H1 (cell line): ENCODE measurements at regions not wholly inside any gene's neighbourhood (a gene's known extent, or its start where the extent isn't known, plus 50 kb on each side); places are given as distances from the start of the nearest gene placed in this dataset.

ENCODE experiments used
- CTCF ChIA-PET: fragments of 300-600 bp; sonication (Branson Sonifier 250); formaldehyde crosslinking; loops from one replicate; lab custom pipeline; 2021; ENCODE audit not compliant: partially characterized antibody; lab: Charles Lee
- POLR2A ChIA-PET: fragments of 300-600 bp; sonication (Branson Sonifier 250); formaldehyde crosslinking; loops from one replicate; lab custom pipeline; 2021; ENCODE audit warnings: inconsistent platforms; ENCODE audit not compliant: partially characterized antibody; lab: Charles Lee
- DNase-seq, 2 experiments: peaks; one replicate each; pipeline versions ENCODE4 v3.0.0 to v3.0.0-alpha.2; 2010 to 2022; ENCODE audit warnings: low spot score in 2 of 2, low read depth in 1 of 2, mixed read lengths in 1 of 2
- FAIRE-seq: peaks from 2 replicates; lab custom pipeline; 2011; peaks lifted over from hg19 to GRCh38; lab: Jason Lieb, UNC
- H2AFZ ChIP-seq: 2 replicates; pipeline ENCODE4 v1.8.1; 2012; ENCODE audit warnings: low read length, inconsistent platforms
- H2AK5ac ChIP-seq: 2 replicates; pipeline ENCODE4 v1.6.1; 2013; ENCODE audit warnings: low read depth, low read length
- H2BK120ac ChIP-seq: replicated peaks from 2 replicates; pipeline ENCODE3; 2013; ENCODE audit warnings: low read depth, low read length, inconsistent platforms
- H2BK12ac ChIP-seq: 2 replicates; pipeline ENCODE4 v1.6.1; 2013; ENCODE audit warnings: low read depth, low read length
- H2BK15ac ChIP-seq: 2 replicates; pipeline ENCODE4 v1.6.1; 2013; ENCODE audit warnings: low read length
- H2BK20ac ChIP-seq: 2 replicates; pipeline ENCODE4 v1.6.1; 2013; ENCODE audit warnings: low read length
- H2BK5ac ChIP-seq: 2 replicates; pipeline ENCODE4 v1.6.1; 2013; ENCODE audit warnings: low read depth, low read length
- H3K14ac ChIP-seq: 2 replicates; pipeline ENCODE4 v1.6.1; 2013; ENCODE audit warnings: inconsistent platforms; ENCODE audit not compliant: insufficient read length
- H3K18ac ChIP-seq: 2 replicates; pipeline ENCODE4 v1.6.1; 2013; ENCODE audit warnings: low read length; ENCODE audit errors: extremely low read depth
- H3K23ac ChIP-seq: 2 replicates; pipeline ENCODE4 v1.6.1; 2013; ENCODE audit warnings: inconsistent platforms; ENCODE audit not compliant: insufficient read length
- H3K23me2 ChIP-seq: 2 replicates; pipeline ENCODE4 v1.6.1; 2013; ENCODE audit warnings: low read depth, low read length
- H3K27ac ChIP-seq: 2 replicates; pipeline ENCODE4 v1.6.1; 2011; ENCODE audit warnings: low read depth, low read length, inconsistent platforms
- H3K27me3 ChIP-seq, 4 experiments: replicated peaks in 1 of 4; 1 replicate in 1 of 4; 2 replicates in 3 of 4; pipeline versions ENCODE4 v1.6.1 to v1.8.1; 2011 to 2013; ENCODE audit warnings: low read length in 3 of 4, mild to moderate bottlenecking in 3 of 4, inconsistent platforms in 2 of 4, mixed read lengths in 2 of 4, moderate library complexity in 1 of 4; ENCODE audit not compliant: control insufficient read depth in 3 of 4, insufficient read depth in 3 of 4; ENCODE audit errors: extremely low read depth in 1 of 4
- H3K36me3 ChIP-seq, 4 experiments: 2 replicates each; pipeline versions ENCODE4 v1.6.1 to v1.8.1; 2011 to 2013; ENCODE audit warnings: mild to moderate bottlenecking in 4 of 4, low read length in 3 of 4, moderate library complexity in 2 of 4, control low read depth in 1 of 4, inconsistent platforms in 1 of 4; ENCODE audit not compliant: insufficient read depth in 4 of 4, control insufficient read depth in 2 of 4
- H3K4ac ChIP-seq: replicated peaks from 2 replicates; pipeline ENCODE3; 2013; ENCODE audit warnings: low read length, low read depth, mixed read lengths, inconsistent platforms; ENCODE audit not compliant: insufficient read length
- H3K4me1 ChIP-seq, 4 experiments: replicated peaks in 1 of 4; 1 replicate in 1 of 4; 2 replicates in 3 of 4; pipeline versions ENCODE4 v1.6.1 to v1.8.1; 2011 to 2013; ENCODE audit warnings: low read length in 3 of 4, inconsistent platforms in 2 of 4, mixed read lengths in 1 of 4; ENCODE audit not compliant: insufficient read depth in 4 of 4, control insufficient read depth in 3 of 4
- H3K4me2 ChIP-seq, 2 experiments: 2 replicates each; pipeline versions ENCODE4 v1.6.1 to v1.8.1; 2011 to 2013; ENCODE audit warnings: low read depth in 2 of 2, low read length in 2 of 2, control low read depth in 1 of 2, inconsistent platforms in 1 of 2, mild to moderate bottlenecking in 1 of 2; ENCODE audit not compliant: insufficient read depth in 1 of 2
- H3K4me3 ChIP-seq, 4 experiments: fragments of 200-600, 300-600 bp in 1 of 4; sonication (generic), shearing (Covaris generic), sonication (Bioruptor Twin) in 1 of 4; 2 replicates each; pipeline versions ENCODE4 v1.5.1 to v1.8.1; 2011 to 2016; ENCODE audit warnings: low read length in 4 of 4, low read depth in 3 of 4, control low read depth in 2 of 4, inconsistent platforms in 2 of 4, mild to moderate bottlenecking in 2 of 4, mixed read lengths in 1 of 4, moderate library complexity in 1 of 4; ENCODE audit not compliant: insufficient read depth in 2 of 4; ENCODE audit errors: extremely low read depth in 1 of 4
- H3K56ac ChIP-seq: replicated peaks from 2 replicates; pipeline ENCODE3; 2013; ENCODE audit warnings: low read depth, mild to moderate bottlenecking, mixed read lengths, low read length, inconsistent platforms; ENCODE audit not compliant: insufficient read length
- H3K79me1 ChIP-seq: 2 replicates; pipeline ENCODE4 v1.6.1; 2013; ENCODE audit warnings: low read depth, low read length, control low read depth
- H3K79me2 ChIP-seq, 2 experiments: 2 replicates each; pipeline versions ENCODE4 v1.6.1 to v1.8.1; 2012 to 2013; ENCODE audit warnings: low read length in 2 of 2, mild to moderate bottlenecking in 2 of 2, inconsistent platforms in 1 of 2; ENCODE audit not compliant: insufficient read depth in 2 of 2, control insufficient read depth in 1 of 2
- H3K9ac ChIP-seq, 4 experiments: replicated peaks in 1 of 4; 1 replicate in 1 of 4; 2 replicates in 3 of 4; pipeline versions ENCODE4 v1.6.1 to v1.8.1; 2011 to 2013; ENCODE audit warnings: low read depth in 3 of 4, low read length in 3 of 4, control low read depth in 2 of 4, mild to moderate bottlenecking in 2 of 4, moderate library complexity in 2 of 4, inconsistent platforms in 1 of 4; ENCODE audit errors: extremely low read depth in 1 of 4
- H3K9me3 ChIP-seq, 2 experiments: 2 replicates each; pipeline versions ENCODE4 v1.6.1 to v1.8.1; 2012 to 2013; ENCODE audit warnings: mild to moderate bottlenecking in 2 of 2, moderate library complexity in 2 of 2, control low read depth in 1 of 2, inconsistent platforms in 1 of 2, low read depth in 1 of 2, low read length in 1 of 2, mixed read lengths in 1 of 2; ENCODE audit not compliant: insufficient read depth in 2 of 2
- H4K20me1 ChIP-seq, 2 experiments: replicated peaks in 1 of 2; 2 replicates each; pipeline versions ENCODE3 to v1.8.1; 2011 to 2013; ENCODE audit warnings: inconsistent platforms in 2 of 2, low read length in 2 of 2, mild to moderate bottlenecking in 1 of 2; ENCODE audit not compliant: insufficient read depth in 2 of 2, control insufficient read depth in 1 of 2
- H4K5ac ChIP-seq: 2 replicates; pipeline ENCODE4 v1.6.1; 2013; ENCODE audit warnings: low read length, low read depth, mixed read lengths, inconsistent platforms; ENCODE audit not compliant: insufficient read length
- H4K8ac ChIP-seq: 2 replicates; pipeline ENCODE4 v1.8.0; 2013; ENCODE audit warnings: mild to moderate bottlenecking, moderate library complexity, low read length, inconsistent platforms; ENCODE audit not compliant: insufficient read depth; ENCODE audit errors: extremely low read depth
- H4K91ac ChIP-seq: replicated peaks from 2 replicates; pipeline ENCODE3; 2013; ENCODE audit warnings: low read length, mixed read lengths, inconsistent platforms; ENCODE audit not compliant: insufficient read length
- CREB1 ChIP-seq: IDR thresholded peaks from 2 replicates; pipeline ENCODE4 v1.6.1; 2012; ENCODE audit warnings: inconsistent platforms
- JUN ChIP-seq: IDR thresholded peaks from 2 replicates; pipeline ENCODE4 v1.6.1; 2011; ENCODE audit warnings: low read depth, mild to moderate bottlenecking, improper control_type of control experiment, low read length
- KDM1A ChIP-seq: fragments of 200-600, 300-600 bp; sonication (generic); IDR thresholded peaks from 2 replicates; pipeline ENCODE4 v1.7.1; 2016; ENCODE audit warnings: mild to moderate bottlenecking, low read length, borderline replicate concordance
- POLR2A ChIP-seq, 2 experiments: IDR thresholded peaks; 1 replicate in 1 of 2; 2 replicates in 1 of 2; pipeline ENCODE4 v1.6.1; 2011; ENCODE audit warnings: low read depth in 2 of 2, low read length in 2 of 2, mild to moderate bottlenecking in 2 of 2; ENCODE audit errors: control extremely low read depth in 1 of 2
- ZNF274 ChIP-seq: IDR thresholded peaks from 2 replicates; pipeline ENCODE4 v1.7.0; 2012; ENCODE audit warnings: low read length, borderline replicate concordance; ENCODE audit errors: extremely low read depth
- WGBS, 2 experiments: shearing (Covaris generic) in 1 of 2; methylation state at CpG; one replicate each; pipeline versions ENCODE4 v1.1.6 to v1.1.7; 2013 to 2015; ENCODE audit warnings: low lambda C conversion rate in 2 of 2, mixed read lengths in 2 of 2, inconsistent platforms in 1 of 2, low coverage in 1 of 2, missing lambda C conversion rate in 1 of 2; ENCODE audit not compliant: insufficient replicate concordance in 2 of 2, insufficient coverage in 1 of 2, insufficient read length in 1 of 2; ENCODE audit errors: extremely low coverage in 1 of 2, missing lambda C conversion rate in 1 of 2; 5-methylcytosine and 5-hydroxymethylcytosine counted together

- no peak overlapping the region for H3K18ac ChIP-seq
Measured at GRCh38 chr2:205857520-205858237, 175.4 kb downstream of the NRP2 start.

More at GRCh38 chr2:205857520-205858237, 175.4 kb downstream of the NRP2 start:
- H2BK15ac ChIP-seq: no peak overlapping the region
- H3K4me2 ChIP-seq: no peak overlapping the region
- H3K79me1 ChIP-seq: no peaks in the 10 kb centered on the region
- H4K5ac ChIP-seq: no peak overlapping the region
- H2BK20ac ChIP-seq: no peak overlapping the region
- CTCF ChIA-PET: interaction anchor here (1.1 to 2.6 kb wide), 9 partner anchors 9 to 81 kb away, joined by 3 to 8 read pairs (median 4); no protein-coding TSS in a partner anchor
- no peak overlapping the region for H3K23ac ChIP-seq
- H2BK5ac ChIP-seq: no peak overlapping the region
- TF ChIP-seq JUN (no peak), KDM1A (no peak), POLR2A (IDR thresholded peaks at IDR 0.05; ENCODE audit: control extremely low read depth in 1 of 2, low read depth in 2 of 2, low read length in 2 of 2) (no peak), CREB1 (no peak), ZNF274 (no peak)
- WGBS, 2 experiments: 95% methylated on average over 13 of the region's 13 CpGs; no CpG with 5 or more reads in 1 of the 2 experiments
- POLR2A ChIA-PET: interaction anchor here (0.7 kb wide), 1 partner anchor 23 kb away, joined by 3 read pairs; no protein-coding TSS in a partner anchor
- no peak overlapping the region for H4K8ac ChIP-seq
- H3K36me3 ChIP-seq: no peaks in the 10 kb centered on the region
- H4K20me1 ChIP-seq: no peaks in the 10 kb centered on the region
- no peak overlapping the region for H3K27ac ChIP-seq
- H2BK120ac ChIP-seq: no peak overlapping the region
- H3K27me3 ChIP-seq: no peaks in the 10 kb centered on the region; a peak in 1 of 7 replicates
- FAIRE-seq (no peak), DNase-seq (no peak)
- H4K91ac ChIP-seq: no peak overlapping the region
- no peak overlapping the region for H3K4ac ChIP-seq
- no peaks in the 10 kb centered on the region for H3K79me2 ChIP-seq
- H3K14ac ChIP-seq: no peak overlapping the region
- H2BK12ac ChIP-seq: no peak overlapping the region
- no peaks in the 10 kb centered on the region for H3K4me1 ChIP-seq
- no peak overlapping the region for H3K4me3 ChIP-seq
- no peak overlapping the region for H3K56ac ChIP-seq
- H2AK5ac ChIP-seq: no peak overlapping the region
- no peaks in the 10 kb centered on the region for H3K23me2 ChIP-seq
- no peak overlapping the region for H2AFZ ChIP-seq
- H3K9me3 ChIP-seq: no peaks in the 10 kb centered on the region
- no peak overlapping the region for H3K9ac ChIP-seq
